AG09309 (cell line): ENCODE measurements at regions not wholly inside any gene's neighbourhood (a gene's known extent, or its start where the extent isn't known, plus 50 kb on each side); places are given as distances from the start of the nearest gene placed in this dataset.

Source experiments
- DNase-seq: peaks from one replicate; pipeline ENCODE4 v3.0.0-alpha.2; 2010; ENCODE audit warnings: low read depth
- H3K4me3 ChIP-seq: 2 replicates; pipeline ENCODE4 v1.5.1; 2011; ENCODE audit warnings: mild to moderate bottlenecking, low read depth, low read length, moderate library complexity; ENCODE audit not compliant: control insufficient read depth
- CTCF ChIP-seq: IDR thresholded peaks from 2 replicates; pipeline ENCODE4 v1.5.1; 2011; ENCODE audit warnings: mild to moderate bottlenecking, low read depth, low read length, inconsistent platforms; ENCODE audit not compliant: insufficient read depth, control insufficient read depth; ENCODE audit errors: missing control alignments

GRCh38 chr2:37874470-37874869, 50.6 kb upstream of the RMDN2 start:
- no peak for DNase-seq
- no peak for TF ChIP-seq CTCF
- no peak overlapping the region for H3K4me3 ChIP-seq
